ENCODE measurements at regions not wholly inside any gene's neighbourhood (a gene's known extent, or its start where the extent isn't known, plus 50 kb on each side); places are given as distances from the start of the nearest gene placed in this dataset.

- TF ChIP-seq EZH2 (optimal IDR thresholded peaks at IDR 0.05; ENCODE audit: low read depth, low read length) = no peak
- TF ChIP-seq, protein P1, sequence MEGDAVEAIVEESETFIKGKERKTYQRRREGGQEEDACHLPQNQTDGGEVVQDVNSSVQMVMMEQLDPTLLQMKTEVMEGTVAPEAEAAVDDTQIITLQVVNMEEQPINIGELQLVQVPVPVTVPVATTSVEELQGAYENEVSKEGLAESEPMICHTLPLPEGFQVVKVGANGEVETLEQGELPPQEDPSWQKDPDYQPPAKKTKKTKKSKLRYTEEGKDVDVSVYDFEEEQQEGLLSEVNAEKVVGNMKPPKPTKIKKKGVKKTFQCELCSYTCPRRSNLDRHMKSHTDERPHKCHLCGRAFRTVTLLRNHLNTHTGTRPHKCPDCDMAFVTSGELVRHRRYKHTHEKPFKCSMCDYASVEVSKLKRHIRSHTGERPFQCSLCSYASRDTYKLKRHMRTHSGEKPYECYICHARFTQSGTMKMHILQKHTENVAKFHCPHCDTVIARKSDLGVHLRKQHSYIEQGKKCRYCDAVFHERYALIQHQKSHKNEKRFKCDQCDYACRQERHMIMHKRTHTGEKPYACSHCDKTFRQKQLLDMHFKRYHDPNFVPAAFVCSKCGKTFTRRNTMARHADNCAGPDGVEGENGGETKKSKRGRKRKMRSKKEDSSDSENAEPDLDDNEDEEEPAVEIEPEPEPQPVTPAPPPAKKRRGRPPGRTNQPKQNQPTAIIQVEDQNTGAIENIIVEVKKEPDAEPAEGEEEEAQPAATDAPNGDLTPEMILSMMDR (IDR thresholded peaks at IDR 0.05; ENCODE audit: low read length) = no peak
- no peak for TF ChIP-seq EZH2phosphoT487 (IDR thresholded peaks at IDR 0.05; ENCODE audit: low read length)
These were observed 209.5 kb upstream of the S1PR3 start for GRCh38 chr9:88781628-88782391.
